LNCAP (cell line): ENCODE measurements at regions not wholly inside any gene's neighbourhood (a gene's known extent, or its start where the extent isn't known, plus 50 kb on each side); places are given as distances from the start of the nearest gene placed in this dataset.

Experiments
- TF ChIP-seq, protein P1 (sequence below): fragments of 450-650 bp; IDR thresholded peaks from 2 replicates; pipeline ENCODE4 v1.5.1; 2017; ENCODE audit warnings: mild to moderate bottlenecking

DNA sequence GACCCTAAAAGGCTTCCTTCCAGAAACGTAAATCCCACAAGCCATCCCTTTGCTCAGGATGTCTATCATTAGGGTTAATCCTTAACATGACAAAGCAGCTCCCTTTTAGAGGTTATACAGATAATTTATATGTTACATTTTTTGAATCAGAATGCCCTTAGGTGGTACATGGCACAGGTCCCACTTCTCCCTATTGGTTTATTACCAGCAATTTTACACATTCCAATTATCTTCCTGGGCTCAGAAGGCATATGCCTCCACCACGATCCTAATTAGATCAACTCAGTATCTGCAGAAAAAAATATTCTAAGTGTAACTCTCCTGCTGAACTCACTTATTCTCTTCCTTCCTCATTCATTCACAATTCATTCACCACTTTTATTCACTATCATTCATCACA, 507.0 kb upstream of the MAP2 start:
- TF ChIP-seq, protein P1, sequence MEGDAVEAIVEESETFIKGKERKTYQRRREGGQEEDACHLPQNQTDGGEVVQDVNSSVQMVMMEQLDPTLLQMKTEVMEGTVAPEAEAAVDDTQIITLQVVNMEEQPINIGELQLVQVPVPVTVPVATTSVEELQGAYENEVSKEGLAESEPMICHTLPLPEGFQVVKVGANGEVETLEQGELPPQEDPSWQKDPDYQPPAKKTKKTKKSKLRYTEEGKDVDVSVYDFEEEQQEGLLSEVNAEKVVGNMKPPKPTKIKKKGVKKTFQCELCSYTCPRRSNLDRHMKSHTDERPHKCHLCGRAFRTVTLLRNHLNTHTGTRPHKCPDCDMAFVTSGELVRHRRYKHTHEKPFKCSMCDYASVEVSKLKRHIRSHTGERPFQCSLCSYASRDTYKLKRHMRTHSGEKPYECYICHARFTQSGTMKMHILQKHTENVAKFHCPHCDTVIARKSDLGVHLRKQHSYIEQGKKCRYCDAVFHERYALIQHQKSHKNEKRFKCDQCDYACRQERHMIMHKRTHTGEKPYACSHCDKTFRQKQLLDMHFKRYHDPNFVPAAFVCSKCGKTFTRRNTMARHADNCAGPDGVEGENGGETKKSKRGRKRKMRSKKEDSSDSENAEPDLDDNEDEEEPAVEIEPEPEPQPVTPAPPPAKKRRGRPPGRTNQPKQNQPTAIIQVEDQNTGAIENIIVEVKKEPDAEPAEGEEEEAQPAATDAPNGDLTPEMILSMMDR: no peak

DNA sequence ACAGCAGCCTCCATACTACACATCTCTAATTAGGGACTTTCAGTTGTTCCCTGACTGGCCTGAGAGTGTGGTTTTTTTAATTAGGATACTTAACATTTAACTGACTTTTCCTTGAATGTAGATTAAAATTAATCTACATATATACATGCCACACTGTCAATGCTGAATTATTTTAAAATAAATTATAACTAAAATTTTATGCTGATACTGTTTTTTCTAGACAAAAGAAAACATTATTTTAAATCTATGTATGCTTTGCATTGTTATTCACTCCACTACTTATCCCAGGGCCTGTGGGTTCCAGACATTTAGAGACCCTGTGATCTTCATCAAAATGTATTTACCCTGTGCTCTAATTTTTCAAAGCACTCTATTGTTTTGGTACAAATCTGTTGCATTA, 496.0 kb upstream of the MAP2 start:
- TF ChIP-seq, protein P1: no peak

DNA sequence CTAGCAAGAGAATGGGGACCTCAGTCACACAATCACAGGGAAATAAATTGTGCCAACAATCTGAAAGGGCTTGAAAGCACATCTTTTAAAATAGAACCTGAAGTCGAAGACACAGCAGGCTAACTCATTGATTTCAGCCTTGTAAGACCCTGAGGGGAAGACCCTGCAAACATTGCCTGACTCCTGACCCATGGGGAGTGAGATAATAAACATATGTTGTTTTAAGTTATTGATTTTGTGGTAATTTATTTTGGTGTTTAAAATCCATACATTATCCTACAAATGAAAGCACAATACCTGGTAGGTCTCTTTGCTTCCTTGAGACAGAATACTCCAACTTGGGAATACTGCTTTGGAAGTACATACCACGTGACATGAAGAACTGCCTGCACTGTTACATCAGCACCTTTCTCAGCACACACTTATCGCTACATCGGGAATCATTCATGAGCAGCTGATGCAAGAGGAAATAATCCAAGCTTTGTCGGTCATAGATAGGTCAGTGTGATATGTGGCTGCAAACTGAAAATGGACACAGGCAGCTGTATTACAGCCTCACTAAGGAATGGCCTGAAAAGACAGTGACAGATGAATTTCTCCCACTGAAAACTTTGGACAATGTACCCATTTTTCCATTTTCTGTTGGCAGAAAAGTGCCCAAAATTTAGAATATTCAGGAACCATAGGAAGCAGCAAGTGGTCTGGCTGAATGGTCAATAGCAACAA, 494.5 kb upstream of the MAP2 start:
- TF ChIP-seq, protein P1: no peak

DNA sequence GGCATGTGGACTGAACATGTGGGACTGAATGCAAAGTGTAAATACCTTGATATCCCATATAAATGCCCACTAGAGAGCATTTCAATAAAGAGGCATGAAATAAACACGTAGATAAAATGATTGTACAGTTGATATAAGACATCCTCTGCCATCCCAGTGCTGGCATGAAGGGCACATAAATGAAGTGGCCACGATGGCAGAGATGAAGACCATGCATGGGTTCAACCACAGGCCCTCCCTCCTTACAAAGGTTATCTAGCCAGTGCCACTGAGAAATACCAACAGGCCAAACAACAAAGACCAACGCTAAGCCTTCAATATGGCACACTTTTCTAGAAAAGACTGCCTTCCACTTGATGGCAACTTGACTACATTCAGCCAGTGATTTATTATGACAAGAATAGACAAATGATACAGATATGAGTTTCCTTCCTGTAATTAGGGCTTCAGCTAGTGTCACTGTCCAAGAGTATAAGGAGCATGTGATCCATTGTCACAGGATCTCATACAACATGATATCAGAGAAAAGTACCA, 493.9 kb upstream of the MAP2 start:
- TF ChIP-seq, protein P1: no peak

DNA sequence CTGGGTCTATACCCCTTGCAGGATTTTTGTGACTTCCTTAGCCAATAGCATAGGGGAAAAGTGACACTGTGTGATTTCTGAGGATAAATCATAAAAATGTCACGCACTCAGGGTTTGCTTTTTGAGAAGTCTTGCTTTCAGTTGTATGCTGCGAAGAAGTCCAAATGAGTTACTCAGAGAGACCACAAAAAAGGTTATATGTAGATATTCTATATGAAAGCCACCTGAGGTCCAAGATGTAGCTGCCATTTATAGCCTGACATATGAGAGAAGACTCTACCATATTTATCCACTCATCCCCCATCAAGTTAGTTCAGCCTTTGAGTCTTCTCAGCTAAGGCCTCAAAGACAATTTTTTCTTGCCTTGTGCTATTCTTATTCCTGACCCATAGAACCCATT, 488.3 kb upstream of the MAP2 start:
- TF ChIP-seq, protein P1: no peak

DNA sequence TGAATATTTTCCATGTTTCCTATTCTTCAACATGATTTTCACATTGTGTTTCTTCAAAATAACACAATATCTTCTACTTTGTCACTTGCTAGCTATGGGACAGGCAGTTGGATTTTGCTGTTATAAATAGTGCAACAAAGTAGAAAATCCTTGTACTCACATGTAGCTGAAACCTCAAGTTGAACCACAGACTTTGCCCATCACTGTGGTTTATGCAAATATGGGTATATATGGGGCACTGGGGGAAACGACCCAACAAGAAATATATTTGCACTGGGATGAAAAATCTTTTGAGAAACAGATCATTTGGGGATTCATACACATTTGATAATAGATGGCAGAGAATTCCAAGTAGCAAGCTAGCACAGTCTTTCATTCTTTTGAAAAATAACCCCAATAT, 486.3 kb upstream of the MAP2 start:
- TF ChIP-seq, protein P1: no peak

DNA sequence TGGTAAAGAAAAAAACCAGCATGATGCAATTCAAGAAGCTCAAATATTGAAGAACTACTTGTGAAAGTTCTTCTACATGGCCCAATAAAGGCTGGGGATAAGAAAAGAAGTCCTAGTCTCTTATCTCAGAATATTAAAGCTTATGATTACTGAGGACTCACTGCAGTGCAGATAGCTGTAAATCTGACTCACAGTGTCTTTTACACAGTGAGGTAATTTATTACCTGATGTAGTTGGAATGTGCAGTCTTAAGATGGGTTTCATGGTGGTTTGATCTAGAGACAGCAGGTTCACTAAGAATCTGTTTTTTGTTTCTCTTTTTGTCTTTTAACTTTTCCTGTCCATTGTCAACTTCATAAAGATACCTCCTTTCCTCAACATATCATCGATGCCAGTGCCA, 484.0 kb upstream of the MAP2 start:
- TF ChIP-seq, protein P1: no peak
